ENCODE measurements at regions not wholly inside any gene's neighbourhood (a gene's known extent, or its start where the extent isn't known, plus 50 kb on each side); places are given as distances from the start of the nearest gene placed in this dataset.

DNA sequence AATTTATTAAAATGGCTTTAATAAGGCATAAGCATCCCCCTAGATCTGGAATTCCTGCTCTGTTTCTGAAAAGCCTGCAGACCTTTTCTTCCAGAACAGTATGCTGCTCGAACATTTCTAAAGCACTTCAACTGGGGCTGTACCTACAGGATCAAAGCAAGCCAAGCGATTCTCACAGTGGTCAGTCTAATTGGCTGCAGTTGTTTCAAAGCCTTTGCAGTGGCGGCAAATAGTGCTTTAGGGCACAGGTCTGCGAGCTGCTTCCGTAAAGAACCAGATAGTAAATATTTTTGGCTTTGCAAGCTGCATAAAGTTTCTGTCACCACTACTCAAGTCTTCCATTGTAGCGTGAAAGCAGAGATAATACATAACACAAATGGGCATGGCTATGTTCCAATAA, 88.9 kb upstream of the FBXL4 start:
- TF ChIP-seq SP1 (IDR thresholded peaks at IDR 0.05; ENCODE audit: low read depth) (no peak), POLR2AphosphoS5 (IDR thresholded peaks at IDR 0.05; ENCODE audit: low read depth, low read length) (no peak), FOSL1 (IDR thresholded peaks at IDR 0.05; ENCODE audit: low read depth) (no peak), EZH2 (IDR thresholded peaks at IDR 0.05) (no peak), POLR2A (IDR thresholded peaks at IDR 0.05; ENCODE audit: borderline replicate concordance, extremely low read depth, insufficient read depth, insufficient read length) (no peak), CEBPB (IDR thresholded peaks at IDR 0.05; ENCODE audit: low read depth) (no peak), ZFX (IDR thresholded peaks at IDR 0.05) (no peak)
- TF ChIP-seq, protein P1, sequence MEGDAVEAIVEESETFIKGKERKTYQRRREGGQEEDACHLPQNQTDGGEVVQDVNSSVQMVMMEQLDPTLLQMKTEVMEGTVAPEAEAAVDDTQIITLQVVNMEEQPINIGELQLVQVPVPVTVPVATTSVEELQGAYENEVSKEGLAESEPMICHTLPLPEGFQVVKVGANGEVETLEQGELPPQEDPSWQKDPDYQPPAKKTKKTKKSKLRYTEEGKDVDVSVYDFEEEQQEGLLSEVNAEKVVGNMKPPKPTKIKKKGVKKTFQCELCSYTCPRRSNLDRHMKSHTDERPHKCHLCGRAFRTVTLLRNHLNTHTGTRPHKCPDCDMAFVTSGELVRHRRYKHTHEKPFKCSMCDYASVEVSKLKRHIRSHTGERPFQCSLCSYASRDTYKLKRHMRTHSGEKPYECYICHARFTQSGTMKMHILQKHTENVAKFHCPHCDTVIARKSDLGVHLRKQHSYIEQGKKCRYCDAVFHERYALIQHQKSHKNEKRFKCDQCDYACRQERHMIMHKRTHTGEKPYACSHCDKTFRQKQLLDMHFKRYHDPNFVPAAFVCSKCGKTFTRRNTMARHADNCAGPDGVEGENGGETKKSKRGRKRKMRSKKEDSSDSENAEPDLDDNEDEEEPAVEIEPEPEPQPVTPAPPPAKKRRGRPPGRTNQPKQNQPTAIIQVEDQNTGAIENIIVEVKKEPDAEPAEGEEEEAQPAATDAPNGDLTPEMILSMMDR (IDR thresholded peaks at IDR 0.05 in 2 of 3, conservative IDR thresholded peaks at IDR 0.05 in 1 of 3; ENCODE audit: borderline replicate concordance in 1 of 3, insufficient read depth in 1 of 3, low read depth in 2 of 3, low read length in 2 of 3) = no peak
- TF ChIP-seq, protein P2, sequence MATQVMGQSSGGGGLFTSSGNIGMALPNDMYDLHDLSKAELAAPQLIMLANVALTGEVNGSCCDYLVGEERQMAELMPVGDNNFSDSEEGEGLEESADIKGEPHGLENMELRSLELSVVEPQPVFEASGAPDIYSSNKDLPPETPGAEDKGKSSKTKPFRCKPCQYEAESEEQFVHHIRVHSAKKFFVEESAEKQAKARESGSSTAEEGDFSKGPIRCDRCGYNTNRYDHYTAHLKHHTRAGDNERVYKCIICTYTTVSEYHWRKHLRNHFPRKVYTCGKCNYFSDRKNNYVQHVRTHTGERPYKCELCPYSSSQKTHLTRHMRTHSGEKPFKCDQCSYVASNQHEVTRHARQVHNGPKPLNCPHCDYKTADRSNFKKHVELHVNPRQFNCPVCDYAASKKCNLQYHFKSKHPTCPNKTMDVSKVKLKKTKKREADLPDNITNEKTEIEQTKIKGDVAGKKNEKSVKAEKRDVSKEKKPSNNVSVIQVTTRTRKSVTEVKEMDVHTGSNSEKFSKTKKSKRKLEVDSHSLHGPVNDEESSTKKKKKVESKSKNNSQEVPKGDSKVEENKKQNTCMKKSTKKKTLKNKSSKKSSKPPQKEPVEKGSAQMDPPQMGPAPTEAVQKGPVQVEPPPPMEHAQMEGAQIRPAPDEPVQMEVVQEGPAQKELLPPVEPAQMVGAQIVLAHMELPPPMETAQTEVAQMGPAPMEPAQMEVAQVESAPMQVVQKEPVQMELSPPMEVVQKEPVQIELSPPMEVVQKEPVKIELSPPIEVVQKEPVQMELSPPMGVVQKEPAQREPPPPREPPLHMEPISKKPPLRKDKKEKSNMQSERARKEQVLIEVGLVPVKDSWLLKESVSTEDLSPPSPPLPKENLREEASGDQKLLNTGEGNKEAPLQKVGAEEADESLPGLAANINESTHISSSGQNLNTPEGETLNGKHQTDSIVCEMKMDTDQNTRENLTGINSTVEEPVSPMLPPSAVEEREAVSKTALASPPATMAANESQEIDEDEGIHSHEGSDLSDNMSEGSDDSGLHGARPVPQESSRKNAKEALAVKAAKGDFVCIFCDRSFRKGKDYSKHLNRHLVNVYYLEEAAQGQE (IDR thresholded peaks at IDR 0.05; ENCODE audit: low read depth) = no peak

All from HCT116 (cell line).